ENCODE measurements at regions not wholly inside any gene's neighbourhood (a gene's known extent, or its start where the extent isn't known, plus 50 kb on each side); places are given as distances from the start of the nearest gene placed in this dataset.

- TF ChIP-seq CTCF (IDR thresholded peaks at IDR 0.05; ENCODE audit: low read depth, low read length): no peak
- TF ChIP-seq EZH2phosphoT487 (IDR thresholded peaks at IDR 0.05; ENCODE audit: low read depth): no peak
Measured at GRCh38 chr17:68705714-68706076, 104.5 kb upstream of the FAM20A start.

All from OCI-LY3 (cell line).